Testis (tissue), 2 donors: ENCODE measurements at regions not wholly inside any gene's neighbourhood (a gene's known extent, or its start where the extent isn't known, plus 50 kb on each side); places are given as distances from the start of the nearest gene placed in this dataset.

ENCODE experiments used
- DNase-seq: peaks from one replicate; pipeline ENCODE4 v3.0.0-alpha.2; 2019
- H3K27ac ChIP-seq, 2 donors: fragments of 200-600 bp; sonication (generic); one replicate each; pipeline ENCODE4 v1.5.1; 2019
- H3K27me3 ChIP-seq: fragments of 200-600 bp; sonication (generic); one replicate; pipeline ENCODE4 v1.5.1; 2019
- H3K36me3 ChIP-seq: fragments of 200-600 bp; sonication (generic); one replicate; pipeline ENCODE4 v1.5.1; 2017; ENCODE audit warnings: low read depth; ENCODE audit errors: missing control alignments
- H3K4me1 ChIP-seq: fragments of 200-600 bp; sonication (generic); one replicate; pipeline ENCODE4 v1.5.1; 2019
- H3K4me3 ChIP-seq, 2 donors: fragments of 200-600 bp; sonication (generic); one replicate each; pipeline ENCODE4 v1.5.1; 2017 to 2019
- H3K9me3 ChIP-seq: fragments of 200-600 bp; sonication (generic); one replicate; pipeline ENCODE4 v1.5.1; 2017
- POLR2A ChIP-seq: fragments of 450-650 bp; IDR thresholded peaks from one replicate; pipeline ENCODE4 v1.6.1; 2017; ENCODE audit warnings: antibody characterized with exemption, mild to moderate bottlenecking, moderate library complexity
- WGBS, 2 donors: methylation state at CpG; one replicate each; pipeline ENCODE4 v1.1.5; 2018; 5-methylcytosine and 5-hydroxymethylcytosine counted together
- intact Hi-C: fragments of 100-400 bp; cut with DNase I; formaldehyde crosslinking; loops from one replicate; pipeline ENCODE4 v1.15.1; 2023; ENCODE audit warnings: low total_unique reads
- TF ChIP-seq, protein P1 (sequence below), 3 experiments: fragments of 450-650 bp in 2 of 3; fragments of 200-600 bp in 1 of 3; sonication (generic) in 1 of 3; IDR thresholded peaks; one replicate each; pipeline ENCODE4 v1.5.1; 2016 to 2019; ENCODE audit warnings: antibody characterized with exemption in 3 of 3, mild to moderate bottlenecking in 2 of 3, moderate library complexity in 1 of 3

DNA sequence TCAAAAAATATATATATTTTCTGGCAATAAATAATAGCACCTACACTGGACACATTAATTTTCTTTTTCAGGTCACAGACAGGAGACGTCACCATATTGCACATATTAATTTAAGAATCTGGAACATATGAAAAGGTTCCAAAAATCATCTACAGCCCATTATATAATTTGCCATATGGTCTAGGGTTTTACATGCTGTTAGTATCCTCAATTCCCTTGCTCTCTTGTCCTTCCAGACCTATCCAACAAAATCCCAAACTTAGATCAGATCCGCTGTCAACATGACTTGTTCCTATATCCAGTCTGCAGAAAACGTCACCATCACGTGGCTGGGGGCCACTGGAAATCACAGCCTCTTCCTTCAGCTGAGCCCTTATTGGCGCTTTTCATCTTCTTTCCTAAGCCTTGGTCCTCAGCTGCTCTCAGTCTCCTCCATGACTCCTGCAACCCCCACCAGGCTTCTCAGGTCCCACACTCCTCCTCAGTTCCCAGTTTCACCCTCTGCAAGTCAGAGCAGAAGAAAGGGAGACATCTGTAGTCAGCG is 192.0 kb upstream of the GATB start:
- Histone ChIP-seq H3K27me3 (no peaks in the 10 kb centered on the region), H3K27ac (no peak overlapping the region), H3K9me3 (no peaks in the 10 kb centered on the region), H3K4me3 (no peak overlapping the region), H3K4me1 (peaks cover 6% of the 10 kb centered on the region), H3K36me3 (no peaks in the 10 kb centered on the region)
- intact Hi-C loops = no loop called here
- DNase-seq = no peak
- TF ChIP-seq, protein P1, sequence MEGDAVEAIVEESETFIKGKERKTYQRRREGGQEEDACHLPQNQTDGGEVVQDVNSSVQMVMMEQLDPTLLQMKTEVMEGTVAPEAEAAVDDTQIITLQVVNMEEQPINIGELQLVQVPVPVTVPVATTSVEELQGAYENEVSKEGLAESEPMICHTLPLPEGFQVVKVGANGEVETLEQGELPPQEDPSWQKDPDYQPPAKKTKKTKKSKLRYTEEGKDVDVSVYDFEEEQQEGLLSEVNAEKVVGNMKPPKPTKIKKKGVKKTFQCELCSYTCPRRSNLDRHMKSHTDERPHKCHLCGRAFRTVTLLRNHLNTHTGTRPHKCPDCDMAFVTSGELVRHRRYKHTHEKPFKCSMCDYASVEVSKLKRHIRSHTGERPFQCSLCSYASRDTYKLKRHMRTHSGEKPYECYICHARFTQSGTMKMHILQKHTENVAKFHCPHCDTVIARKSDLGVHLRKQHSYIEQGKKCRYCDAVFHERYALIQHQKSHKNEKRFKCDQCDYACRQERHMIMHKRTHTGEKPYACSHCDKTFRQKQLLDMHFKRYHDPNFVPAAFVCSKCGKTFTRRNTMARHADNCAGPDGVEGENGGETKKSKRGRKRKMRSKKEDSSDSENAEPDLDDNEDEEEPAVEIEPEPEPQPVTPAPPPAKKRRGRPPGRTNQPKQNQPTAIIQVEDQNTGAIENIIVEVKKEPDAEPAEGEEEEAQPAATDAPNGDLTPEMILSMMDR (IDR thresholded peaks at IDR 0.05) = no peak
- no peak for TF ChIP-seq POLR2A
- 88 to 91% methylated on average over 6 of the region's 6 CpGs for WGBS, 2 donors

GRCh38 chr4:151952137-151952536 is 191.3 kb upstream of the GATB start:
- intact Hi-C loops = no loop called here
- H3K4me1 ChIP-seq = peaks cover 3% of the 10 kb centered on the region
- WGBS, 2 donors = 78 to 90% methylated on average over 3 to 4 of the region's 4 CpGs

DNA sequence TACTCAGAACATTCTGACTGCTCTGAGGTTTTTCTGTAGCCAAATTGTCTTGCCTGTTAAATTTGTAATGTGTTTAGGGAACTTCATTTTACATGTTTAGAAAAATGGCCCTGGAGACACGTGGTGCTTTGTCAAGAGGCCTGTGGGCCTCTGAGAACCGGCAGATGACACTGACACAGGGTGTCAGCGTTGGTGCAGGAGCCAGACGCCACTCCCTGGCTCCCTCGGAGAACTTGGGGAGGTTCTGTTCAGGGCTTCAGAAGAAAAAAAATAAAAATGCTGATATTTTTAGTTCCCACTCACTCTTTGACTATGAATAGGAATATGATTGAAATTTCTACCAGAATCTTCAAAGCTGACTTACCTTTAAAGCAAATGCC is 190.9 kb upstream of the GATB start:
- Histone ChIP-seq H3K4me3 (no peak overlapping the region), H3K27ac (no peak overlapping the region), H3K36me3 (no peaks in the 10 kb centered on the region), H3K4me1 (no peaks in the 10 kb centered on the region), H3K9me3 (no peaks in the 10 kb centered on the region), H3K27me3 (no peaks in the 10 kb centered on the region)
- intact Hi-C loops = no loop called here
- no peak for DNase-seq
- 49 to 74% methylated on average over 5 of the region's 5 CpGs for WGBS, 2 donors
- TF ChIP-seq, protein P1 (IDR thresholded peaks at IDR 0.05) = no peak
- no peak for TF ChIP-seq POLR2A

More at GRCh38 chr4:151952137-151952536, 191.3 kb upstream of the GATB start:
- H3K27me3 ChIP-seq = no peaks in the 10 kb centered on the region
- H3K36me3 ChIP-seq = no peaks in the 10 kb centered on the region
- TF ChIP-seq, protein P1 (IDR thresholded peaks at IDR 0.05) = no peak
- TF ChIP-seq POLR2A = no peak
- no peak for DNase-seq
- no peaks in the 10 kb centered on the region for H3K9me3 ChIP-seq
- no peak overlapping the region for H3K27ac ChIP-seq
- H3K4me3 ChIP-seq = no peak overlapping the region

DNA sequence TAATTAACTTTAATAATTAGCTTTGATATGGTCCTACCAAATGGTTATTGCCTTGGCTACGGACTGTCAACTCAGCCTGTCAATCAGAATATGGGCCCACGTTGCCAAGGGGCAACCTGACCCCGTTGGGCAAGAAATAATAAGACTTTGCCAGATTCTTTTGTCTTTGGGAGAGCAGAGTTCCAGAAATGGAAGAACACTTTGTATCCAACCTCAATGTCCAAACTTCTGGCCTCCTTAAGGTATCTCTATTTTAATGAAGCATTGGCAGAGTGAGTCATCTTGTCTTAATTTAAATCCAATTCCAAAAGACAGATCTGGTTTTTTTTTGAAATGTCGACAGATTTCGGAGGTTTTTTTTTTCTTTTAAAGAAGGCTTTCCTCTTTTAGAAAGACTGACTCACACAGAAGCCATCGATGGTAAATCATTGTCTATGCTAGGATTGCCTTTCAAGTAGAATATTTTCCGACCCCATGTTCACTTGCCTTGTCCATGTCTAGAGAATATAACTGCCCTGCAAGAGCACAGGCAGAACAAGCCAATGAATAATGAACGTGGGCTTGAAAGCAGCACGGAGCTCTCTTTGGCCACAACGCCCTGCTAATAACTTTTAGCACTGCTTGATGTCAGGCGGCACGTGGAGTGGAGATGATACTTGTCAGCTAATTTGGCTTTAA is 190.3 kb upstream of the GATB start:
- TF ChIP-seq POLR2A = no peak
- TF ChIP-seq, protein P1 (IDR thresholded peaks at IDR 0.05) = no peak
- Histone ChIP-seq H3K36me3 (no peaks in the 10 kb centered on the region), H3K4me3 (no peak overlapping the region), H3K9me3 (no peaks in the 10 kb centered on the region), H3K4me1 (no peaks in the 10 kb centered on the region), H3K27ac (no peak overlapping the region), H3K27me3 (no peaks in the 10 kb centered on the region)
- intact Hi-C loops = no loop called here
- DNase-seq = peak; percentile 16
- 63 to 64% methylated on average over 12 of the region's 12 CpGs for WGBS, 2 donors
